Fibroblast of lung (primary cell): ENCODE measurements at regions not wholly inside any gene's neighbourhood (a gene's known extent, or its start where the extent isn't known, plus 50 kb on each side); places are given as distances from the start of the nearest gene placed in this dataset.

Experiments used
- DNase-seq, 2 donors: peaks; one replicate each; pipeline versions ENCODE4 v3.0.0 to v3.0.0-alpha.2; 2010; ENCODE audit warnings: low read depth in 2 of 2
- H2AFZ ChIP-seq: 2 replicates; pipeline ENCODE4 v1.5.1; 2012; ENCODE audit warnings: low read length, control low read depth, inconsistent platforms
- H3K27ac ChIP-seq: 2 replicates; pipeline ENCODE4 v1.5.1; 2011; ENCODE audit warnings: low read length, control low read depth; ENCODE audit not compliant: insufficient read depth
- H3K27me3 ChIP-seq: 2 replicates; pipeline ENCODE4 v1.5.1; 2011; ENCODE audit warnings: mild to moderate bottlenecking, low read length; ENCODE audit not compliant: control insufficient read depth, insufficient read depth
- H3K36me3 ChIP-seq: 2 replicates; pipeline ENCODE4 v1.5.1; 2011; ENCODE audit warnings: low read length; ENCODE audit not compliant: control insufficient read depth, insufficient read depth
- H3K4me1 ChIP-seq: 2 replicates; pipeline ENCODE4 v1.5.1; 2011; ENCODE audit warnings: low read length; ENCODE audit not compliant: control insufficient read depth, insufficient read depth; ENCODE audit errors: extremely low read depth
- H3K4me2 ChIP-seq: 2 replicates; pipeline ENCODE4 v1.5.1; 2011; ENCODE audit warnings: low read length, control low read depth; ENCODE audit not compliant: insufficient read depth; ENCODE audit errors: extremely low read depth
- H3K4me3 ChIP-seq, 4 experiments: fragments of 200-600 bp in 1 of 4; sonication (generic) in 1 of 4; replicated peaks in 1 of 4; 2 replicates each; pipeline ENCODE4 v1.5.1; 2011 to 2016; ENCODE audit warnings: low read length in 4 of 4, low read depth in 3 of 4, mild to moderate bottlenecking in 3 of 4, control low read depth in 2 of 4, inconsistent platforms in 1 of 4, mixed read lengths in 1 of 4; ENCODE audit not compliant: insufficient read depth in 1 of 4; ENCODE audit errors: control extremely low read depth in 1 of 4
- H3K79me2 ChIP-seq: 2 replicates; pipeline ENCODE4 v1.5.1; 2012; ENCODE audit warnings: mild to moderate bottlenecking, low read length, inconsistent platforms; ENCODE audit not compliant: control insufficient read depth, insufficient read depth
- H3K9ac ChIP-seq: 2 replicates; pipeline ENCODE4 v1.5.1; 2011; ENCODE audit warnings: mild to moderate bottlenecking, low read length, control low read depth; ENCODE audit not compliant: insufficient read depth
- H3K9me3 ChIP-seq: 2 replicates; pipeline ENCODE4 v1.5.1; 2012; ENCODE audit warnings: low read depth, low read length; ENCODE audit not compliant: control insufficient read depth, insufficient read depth
- H4K20me1 ChIP-seq: 2 replicates; pipeline ENCODE4 v1.5.1; 2011; ENCODE audit warnings: low read length; ENCODE audit not compliant: control insufficient read depth, insufficient read depth; ENCODE audit errors: extremely low read depth
- EZH2 ChIP-seq: IDR thresholded peaks from 2 replicates; pipeline ENCODE4 v1.5.1; 2012; ENCODE audit warnings: low read length, control low read depth, mild to moderate bottlenecking; ENCODE audit errors: missing control alignments
- TF ChIP-seq, protein P1 (sequence below), 2 donors: IDR thresholded peaks in 1 of 2; conservative IDR thresholded peaks in 1 of 2; 1 replicate in 1 of 2; 2 replicates in 1 of 2; pipeline ENCODE4 v1.5.1; 2011 to 2012; ENCODE audit warnings: low read length in 2 of 2, control low read depth in 1 of 2, inconsistent platforms in 1 of 2, low read depth in 1 of 2, mild to moderate bottlenecking in 1 of 2

DNA sequence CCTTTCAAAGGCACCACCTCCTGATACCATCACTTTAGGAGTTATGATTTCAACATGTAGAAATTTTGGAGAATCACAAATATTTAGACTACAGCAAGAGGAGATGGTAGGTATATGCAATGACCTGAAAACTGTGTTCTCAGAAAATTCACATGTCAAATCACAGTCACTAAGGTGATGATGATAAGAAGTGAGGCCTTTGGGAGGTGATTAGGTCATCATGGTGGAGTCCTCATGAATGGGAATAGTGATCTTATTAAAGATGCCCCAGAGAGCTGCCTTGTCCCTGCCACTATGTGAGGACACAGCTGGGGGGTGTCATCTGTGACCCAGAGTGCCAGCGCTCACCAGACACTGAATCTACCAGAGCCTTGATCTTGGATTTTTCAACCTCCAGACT is 513.5 kb upstream of the TUSC1 start:
- Histone ChIP-seq H3K4me2 (no peak overlapping the region), H2AFZ (no peak overlapping the region), H3K9me3 (no peaks in the 10 kb centered on the region), H3K27me3 (no peaks in the 10 kb centered on the region), H3K36me3 (no peaks in the 10 kb centered on the region), H3K4me1 (no peaks in the 10 kb centered on the region), H4K20me1 (no peaks in the 10 kb centered on the region), H3K79me2 (no peaks in the 10 kb centered on the region), H3K4me3 (no peak overlapping the region), H3K27ac (no peak overlapping the region), H3K9ac (no peak overlapping the region)
- no peak for DNase-seq
- TF ChIP-seq, protein P1, sequence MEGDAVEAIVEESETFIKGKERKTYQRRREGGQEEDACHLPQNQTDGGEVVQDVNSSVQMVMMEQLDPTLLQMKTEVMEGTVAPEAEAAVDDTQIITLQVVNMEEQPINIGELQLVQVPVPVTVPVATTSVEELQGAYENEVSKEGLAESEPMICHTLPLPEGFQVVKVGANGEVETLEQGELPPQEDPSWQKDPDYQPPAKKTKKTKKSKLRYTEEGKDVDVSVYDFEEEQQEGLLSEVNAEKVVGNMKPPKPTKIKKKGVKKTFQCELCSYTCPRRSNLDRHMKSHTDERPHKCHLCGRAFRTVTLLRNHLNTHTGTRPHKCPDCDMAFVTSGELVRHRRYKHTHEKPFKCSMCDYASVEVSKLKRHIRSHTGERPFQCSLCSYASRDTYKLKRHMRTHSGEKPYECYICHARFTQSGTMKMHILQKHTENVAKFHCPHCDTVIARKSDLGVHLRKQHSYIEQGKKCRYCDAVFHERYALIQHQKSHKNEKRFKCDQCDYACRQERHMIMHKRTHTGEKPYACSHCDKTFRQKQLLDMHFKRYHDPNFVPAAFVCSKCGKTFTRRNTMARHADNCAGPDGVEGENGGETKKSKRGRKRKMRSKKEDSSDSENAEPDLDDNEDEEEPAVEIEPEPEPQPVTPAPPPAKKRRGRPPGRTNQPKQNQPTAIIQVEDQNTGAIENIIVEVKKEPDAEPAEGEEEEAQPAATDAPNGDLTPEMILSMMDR (conservative IDR thresholded peaks at IDR 0.05 in 1 of 2, IDR thresholded peaks at IDR 0.05 in 1 of 2; ENCODE audit: low read depth in 1 of 2, low read length in 2 of 2) = no peak
- no peak for TF ChIP-seq EZH2

DNA sequence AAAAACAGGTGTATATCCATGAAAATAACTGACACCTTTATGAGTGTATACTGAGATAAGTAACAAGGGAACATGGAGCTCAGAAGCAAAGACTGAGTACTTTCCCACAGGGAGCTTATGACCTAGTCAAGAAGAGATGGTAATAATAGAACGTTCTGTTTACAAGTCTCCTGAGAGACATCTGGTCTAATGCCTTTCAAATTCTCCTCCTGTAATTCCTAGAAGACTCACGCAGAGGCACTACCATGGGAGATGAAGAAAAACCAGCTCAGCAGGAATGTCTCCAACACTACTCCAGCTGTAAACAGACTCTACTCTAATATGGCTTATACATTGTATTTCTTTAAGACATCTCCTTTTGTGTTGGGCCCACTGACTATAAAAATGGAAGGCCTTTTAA is 503.6 kb upstream of the TUSC1 start:
- Histone ChIP-seq H3K9me3 (no peaks in the 10 kb centered on the region), H3K27me3 (no peaks in the 10 kb centered on the region), H3K4me1 (no peaks in the 10 kb centered on the region), H3K4me3 (no peak overlapping the region), H3K36me3 (no peaks in the 10 kb centered on the region), H2AFZ (no peak overlapping the region), H3K9ac (no peak overlapping the region), H4K20me1 (no peaks in the 10 kb centered on the region), H3K4me2 (no peak overlapping the region), H3K79me2 (no peaks in the 10 kb centered on the region), H3K27ac (no peak overlapping the region)
- no peak for TF ChIP-seq EZH2
- TF ChIP-seq, protein P1 (conservative IDR thresholded peaks at IDR 0.05 in 1 of 2, IDR thresholded peaks at IDR 0.05 in 1 of 2; ENCODE audit: low read depth in 1 of 2, low read length in 2 of 2) = no peak
- no peak for DNase-seq

DNA sequence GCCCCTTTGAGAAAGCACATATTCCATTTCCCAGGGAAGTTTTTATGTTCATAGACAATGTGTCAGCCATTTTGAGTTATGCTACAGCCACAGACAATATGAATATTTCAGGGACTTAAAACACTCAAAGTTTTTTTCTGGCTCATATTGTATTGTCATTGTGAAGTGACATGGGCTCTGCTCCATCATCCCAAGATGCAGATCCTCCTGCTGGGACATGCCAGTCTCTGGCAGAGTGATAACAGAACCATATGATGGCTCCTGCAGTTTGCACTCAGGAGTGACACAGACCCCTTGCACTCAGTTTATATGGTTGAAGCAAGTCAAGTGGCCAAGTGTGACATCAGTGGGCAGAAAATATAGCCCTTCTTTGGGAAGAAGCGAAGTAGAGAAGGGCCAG is 498.4 kb upstream of the TUSC1 start:
- no peaks in the 10 kb centered on the region for H3K9me3 ChIP-seq
- no peak overlapping the region for H3K4me3 ChIP-seq
- no peaks in the 10 kb centered on the region for H4K20me1 ChIP-seq
- H3K4me1 ChIP-seq = no peaks in the 10 kb centered on the region
- no peak overlapping the region for H2AFZ ChIP-seq
- no peak overlapping the region for H3K9ac ChIP-seq
- TF ChIP-seq EZH2 = no peak
- TF ChIP-seq, protein P1 (conservative IDR thresholded peaks at IDR 0.05 in 1 of 2, IDR thresholded peaks at IDR 0.05 in 1 of 2; ENCODE audit: low read depth in 1 of 2, low read length in 2 of 2) = no peak
- DNase-seq = no peak
- no peak overlapping the region for H3K4me2 ChIP-seq
- H3K79me2 ChIP-seq = no peaks in the 10 kb centered on the region
- H3K27me3 ChIP-seq = no peaks in the 10 kb centered on the region
- H3K36me3 ChIP-seq = no peaks in the 10 kb centered on the region
- no peak overlapping the region for H3K27ac ChIP-seq
